ENCODE measurements at regions not wholly inside any gene's neighbourhood (a gene's known extent, or its start where the extent isn't known, plus 50 kb on each side); places are given as distances from the start of the nearest gene placed in this dataset.

GRCh38 chr4:100823993-100824323 is 306.1 kb upstream of the EMCN start:
- no peak for TF ChIP-seq CTCF (IDR thresholded peaks at IDR 0.05)
- TF ChIP-seq POLR2A (IDR thresholded peaks at IDR 0.05) = no peak
- no peak for TF ChIP-seq EP300 (IDR thresholded peaks at IDR 0.05)

Data from sigmoid colon (tissue), 4 donors.